GM12873 (cell line): ENCODE measurements at regions not wholly inside any gene's neighbourhood (a gene's known extent, or its start where the extent isn't known, plus 50 kb on each side); places are given as distances from the start of the nearest gene placed in this dataset.

ENCODE experiments used
- CTCF ChIP-seq: IDR thresholded peaks from 2 replicates; pipeline ENCODE4 v1.5.1; 2012; ENCODE audit warnings: low read depth, mild to moderate bottlenecking, moderate library complexity, low read length, control low read depth; ENCODE audit not compliant: insufficient read depth; ENCODE audit errors: missing control alignments

- TF ChIP-seq CTCF: no peak
These were observed 331.2 kb downstream of the PAPSS1 start for GRCh38 chr4:107388736-107389274.

GRCh38 chr4:107380836-107381438 lies 339.1 kb downstream of the PAPSS1 start:
- no peak for TF ChIP-seq CTCF

GRCh38 chr4:107380190-107380589 lies 339.8 kb downstream of the PAPSS1 start:
- no peak for TF ChIP-seq CTCF

GRCh38 chr4:107379054-107379869 lies 340.8 kb downstream of the PAPSS1 start:
- TF ChIP-seq CTCF: no peak

- no peak for TF ChIP-seq CTCF
These were observed 340.2 kb upstream of the DKK2 start for GRCh38 chr4:107376293-107376692.

GRCh38 chr4:107366900-107367299 lies 330.8 kb upstream of the DKK2 start:
- TF ChIP-seq CTCF: no peak

GRCh38 chr4:107366016-107366735 lies 330.1 kb upstream of the DKK2 start:
- TF ChIP-seq CTCF: no peak
